GM23248 (cell line): ENCODE measurements at regions not wholly inside any gene's neighbourhood (a gene's known extent, or its start where the extent isn't known, plus 50 kb on each side); places are given as distances from the start of the nearest gene placed in this dataset.

Source experiments
- EZH2 ChIP-seq: fragments of 200-600 bp; sonication (generic); IDR thresholded peaks from 2 replicates; pipeline ENCODE4 v1.6.1; 2018; ENCODE audit warnings: antibody characterized with exemption, mild to moderate bottlenecking; ENCODE audit not compliant: insufficient read depth, poor library complexity, severe bottlenecking
- EZH2phosphoT487 ChIP-seq: fragments of 200-600 bp; sonication (generic); IDR thresholded peaks from 2 replicates; pipeline ENCODE4 v1.6.1; 2018; ENCODE audit warnings: antibody characterized with exemption, moderate library complexity, mild to moderate bottlenecking, low read depth; ENCODE audit not compliant: insufficient read depth

DNA sequence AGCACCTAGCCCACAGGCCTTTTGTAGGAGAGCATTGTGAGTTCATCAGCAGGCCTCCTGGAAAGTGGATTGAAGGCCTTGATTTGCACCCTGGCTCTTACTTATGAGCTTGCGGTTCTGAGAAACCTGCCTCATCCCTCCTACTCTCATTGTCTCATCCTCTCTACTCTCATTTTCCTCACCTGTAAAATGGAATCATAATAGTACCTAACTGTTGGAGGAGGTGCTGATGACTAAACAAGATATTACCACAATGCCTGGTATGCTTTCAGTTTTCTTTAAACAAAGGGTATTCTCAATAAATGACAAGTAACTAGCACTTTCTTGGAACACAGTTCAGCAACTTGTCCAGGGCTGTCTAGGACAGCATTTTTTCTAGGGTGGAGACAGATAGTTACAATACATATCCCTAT lies 243.1 kb upstream of the MAF start:
- TF ChIP-seq EZH2 (no peak), EZH2phosphoT487 (no peak)
